NCI-H510A (cell line): ENCODE measurements at regions not wholly inside any gene's neighbourhood (a gene's known extent, or its start where the extent isn't known, plus 50 kb on each side); places are given as distances from the start of the nearest gene placed in this dataset.

Source experiments
- DNase-seq: peaks from one replicate; lab custom pipeline; 2025; lab: John Stamatoyannopoulos, UW

DNA sequence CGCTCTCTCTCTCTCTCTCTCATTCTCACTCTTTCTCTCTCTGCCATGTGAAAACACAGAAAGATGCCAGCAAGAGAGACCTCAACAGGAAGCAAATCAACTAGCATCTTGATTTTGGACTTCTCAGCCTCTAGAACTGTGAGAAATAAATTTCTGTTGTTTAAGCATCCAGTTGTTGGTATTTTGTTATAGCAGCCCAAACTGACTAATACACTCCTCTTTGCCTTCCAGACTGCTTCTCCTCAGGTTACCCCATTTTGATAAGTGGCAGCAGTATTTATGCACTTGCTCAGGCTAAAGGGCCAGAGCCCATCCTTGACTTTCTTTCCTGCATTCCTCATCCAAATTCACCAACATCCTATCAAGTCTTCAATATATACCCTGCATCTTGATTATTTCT, 76.6 kb upstream of the NANOGP8 start:
- no peak for DNase-seq

- no peak for DNase-seq
Observed at GRCh38 chr15:35159170-35159569, 74.1 kb upstream of the NANOGP8 start.

DNA sequence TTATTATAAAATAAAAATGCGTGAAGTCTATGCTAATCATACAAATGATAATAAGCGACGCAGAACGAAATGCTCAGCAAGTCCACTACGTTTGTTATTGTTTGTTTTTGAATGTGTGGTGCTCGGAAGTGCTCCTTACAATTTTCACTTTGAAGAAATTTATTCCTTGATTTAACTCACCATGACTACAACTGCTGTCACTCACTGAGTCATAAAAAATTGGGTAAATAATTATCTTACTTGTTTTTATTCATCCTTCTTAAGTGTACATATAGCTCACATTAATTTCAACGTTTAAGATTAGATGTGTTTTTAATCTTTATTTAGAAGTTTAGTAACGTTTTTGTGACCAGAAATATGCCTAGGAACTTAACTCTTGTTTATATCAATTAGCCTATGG, 66.7 kb upstream of the NANOGP8 start:
- DNase-seq = no peak

DNA sequence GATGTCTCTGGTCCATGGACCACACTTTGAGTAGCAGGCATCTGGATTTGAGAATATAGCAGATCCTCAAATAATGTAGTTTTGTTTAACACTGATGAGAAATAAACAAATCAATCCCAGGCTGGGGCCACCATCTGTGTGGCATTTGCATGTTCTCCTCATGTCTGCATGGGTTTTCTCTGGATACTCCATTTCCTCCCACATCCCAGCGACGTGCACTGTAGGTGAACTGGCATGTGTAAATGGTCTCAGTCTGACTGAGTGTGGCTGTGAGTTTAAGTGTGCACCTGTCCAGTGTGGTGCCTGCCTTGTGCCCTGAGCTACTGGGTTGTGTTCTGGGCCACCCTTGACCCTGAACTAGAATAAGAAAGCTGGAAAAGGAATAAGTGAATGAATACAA, 66.3 kb upstream of the NANOGP8 start:
- DNase-seq = no peak

DNA sequence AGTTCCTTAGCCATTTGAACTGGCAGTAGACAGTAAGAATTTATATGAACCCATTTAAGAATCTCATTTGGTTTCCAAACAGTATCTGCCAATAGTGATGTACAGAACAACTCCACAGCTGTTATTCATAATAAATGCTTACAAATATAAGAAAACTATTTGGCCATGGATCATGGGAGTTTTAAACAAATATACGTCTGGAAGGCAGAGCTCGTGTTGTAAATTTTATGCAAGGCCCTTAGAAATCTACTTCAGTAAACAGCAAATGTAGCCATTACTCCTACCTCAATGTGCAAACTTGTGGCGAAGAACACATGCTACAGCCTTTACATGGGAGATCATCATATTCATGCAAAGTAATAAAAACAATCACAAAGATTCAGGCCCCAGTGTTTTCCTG, 65.3 kb upstream of the NANOGP8 start:
- DNase-seq = no peak

DNA sequence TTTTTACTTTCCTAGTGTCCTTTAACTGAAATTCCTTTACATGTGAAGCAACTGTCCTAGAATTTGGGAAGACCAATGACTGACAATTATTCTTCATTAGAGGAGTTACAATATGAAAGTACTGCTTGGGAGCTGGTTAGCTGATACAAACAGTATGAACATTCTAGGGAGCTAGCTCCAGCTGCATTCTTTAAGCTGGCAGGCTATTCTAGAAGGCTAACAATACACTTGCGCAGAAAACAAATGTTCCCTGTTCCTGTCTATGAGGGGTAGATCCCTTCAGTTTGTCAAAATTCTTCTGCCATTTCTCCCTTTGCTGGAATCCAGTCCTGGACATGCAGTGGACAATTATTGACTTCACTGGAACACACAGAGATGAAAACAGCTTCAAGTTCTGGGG, 60.2 kb upstream of the NANOGP8 start:
- no peak for DNase-seq

- no peak for DNase-seq
Observed at GRCh38 chr15:35142578-35142977, 57.5 kb upstream of the NANOGP8 start.

- no peak for DNase-seq
Observed at GRCh38 chr15:35141743-35142471, 56.8 kb upstream of the NANOGP8 start.

DNA sequence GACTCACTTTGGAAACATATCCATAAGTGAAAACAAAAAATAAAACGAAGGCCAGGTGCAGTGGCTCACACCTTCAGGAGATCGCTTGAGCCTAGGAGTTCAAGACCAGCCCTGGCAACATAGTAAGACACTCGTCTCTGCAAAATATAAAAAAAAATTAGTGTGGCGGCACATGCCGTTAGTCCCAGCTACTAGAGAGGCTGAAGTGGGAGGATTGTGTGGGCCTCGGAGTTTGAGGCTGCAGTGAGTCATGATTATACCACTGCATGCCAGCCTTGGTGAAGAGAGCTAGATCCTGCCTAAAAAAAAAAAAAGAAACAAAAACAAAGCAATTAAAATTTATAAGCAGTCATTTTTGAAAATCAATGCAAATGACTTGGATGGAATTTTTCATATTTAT, 54.7 kb upstream of the NANOGP8 start:
- no peak for DNase-seq

DNA sequence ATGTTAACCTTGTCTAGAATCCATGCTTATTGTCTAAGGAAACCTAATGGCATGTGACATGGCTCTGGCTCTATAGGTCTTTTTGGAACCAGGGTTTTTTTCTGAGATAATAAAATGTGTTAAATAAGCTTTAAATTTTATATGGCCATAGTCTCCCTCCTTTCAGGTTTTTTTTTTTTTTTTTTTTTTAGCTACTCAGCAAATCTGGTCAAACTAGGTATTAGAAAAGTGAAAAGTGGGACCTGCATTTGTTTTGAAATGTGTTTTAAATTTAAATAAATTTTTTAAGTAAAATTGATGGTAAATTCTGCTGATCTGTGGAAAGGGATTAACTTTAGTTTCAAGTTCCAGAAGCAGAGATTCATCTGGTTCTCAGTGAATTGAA, 52.1 kb upstream of the NANOGP8 start:
- DNase-seq = no peak

GRCh38 chr15:35136321-35137189, 51.5 kb upstream of the NANOGP8 start:
- no peak for DNase-seq
